ENCODE measurements at regions not wholly inside any gene's neighbourhood (a gene's known extent, or its start where the extent isn't known, plus 50 kb on each side); places are given as distances from the start of the nearest gene placed in this dataset.

GRCh38 chr10:21194510-21194993 lies 297.4 kb upstream of the NEBL start:
- H3K18ac ChIP-seq (ENCODE audit: low read length), result no peak overlapping the region
- H4K91ac ChIP-seq (ENCODE audit: low read depth, low read length, poor library complexity), result no peak overlapping the region
- H2BK120ac ChIP-seq (ENCODE audit: low read depth, low read length), result no peak overlapping the region
- H3K79me1 ChIP-seq (ENCODE audit: low read depth, low read length), result no peaks in the 10 kb centered on the region
- H3K4me3 ChIP-seq (ENCODE audit: low read length in 2 of 2), result no peak overlapping the region
- no peak overlapping the region for H3K23ac ChIP-seq (ENCODE audit: low read depth, low read length, poor library complexity)
- no peaks in the 10 kb centered on the region for H3K4me1 ChIP-seq (ENCODE audit: control insufficient read depth in 2 of 2, insufficient read depth in 1 of 2, low read depth in 1 of 2, low read length in 2 of 2)
- peaks cover 5 to 10% of the 10 kb centered on the region in 2 donors for H3K9me3 ChIP-seq (replicated peaks in 1 of 2; ENCODE audit: control insufficient read depth in 2 of 2, insufficient read depth in 1 of 2, low read depth in 1 of 2, low read length in 2 of 2)
- no peak overlapping the region for H3K14ac ChIP-seq (ENCODE audit: low read length)
- H3K27me3 ChIP-seq (ENCODE audit: control insufficient read depth in 3 of 3, insufficient read depth in 3 of 3, low read depth in 1 of 3, low read length in 3 of 3), result no peaks in the 10 kb centered on the region
- H2BK15ac ChIP-seq (ENCODE audit: low read length), result no peak overlapping the region
- no peak overlapping the region for H2BK12ac ChIP-seq (ENCODE audit: low read length)
- H3K4me2 ChIP-seq (ENCODE audit: insufficient read depth, low read length, poor library complexity, severe bottlenecking), result no peak overlapping the region
- no peak overlapping the region for H2AFZ ChIP-seq (ENCODE audit: low read length)
- H2BK5ac ChIP-seq (ENCODE audit: low read length), result no peak overlapping the region
- no peak overlapping the region for H3K9ac ChIP-seq (ENCODE audit: low read depth, low read length, poor library complexity)
- no peak overlapping the region for H3K4ac ChIP-seq (ENCODE audit: low read length)
- WGBS, 2 donors (ENCODE audit: extremely low coverage in 2 of 2, insufficient read length in 2 of 2, insufficient replicate concordance in 1 of 2), result no CpG with 5 or more reads among the region's 5 CpGs
- no peaks in the 10 kb centered on the region for H3K36me3 ChIP-seq (replicated peaks in 1 of 2; ENCODE audit: control insufficient read depth in 2 of 2, insufficient read depth in 2 of 2, low read length in 2 of 2)
- no peak overlapping the region for H3K27ac ChIP-seq (replicated peaks; ENCODE audit: low read length)
- H4K8ac ChIP-seq (ENCODE audit: low read depth, low read length), result no peak overlapping the region
- H2AK5ac ChIP-seq (ENCODE audit: low read depth, low read length), result no peak overlapping the region
- DNase-seq (ENCODE audit: low spot score), result no peak

- Histone ChIP-seq H4K8ac (ENCODE audit: low read depth, low read length) (no peak overlapping the region), H3K14ac (ENCODE audit: low read length) (no peak overlapping the region), H3K9ac (ENCODE audit: low read depth, low read length, poor library complexity) (no peak overlapping the region), H3K9me3 (replicated peaks in 1 of 2; ENCODE audit: control insufficient read depth in 2 of 2, insufficient read depth in 1 of 2, low read depth in 1 of 2, low read length in 2 of 2) (peaks cover 5 to 9% of the 10 kb centered on the region in 2 donors), H2AK5ac (ENCODE audit: low read depth, low read length) (no peak overlapping the region), H3K4me1 (ENCODE audit: control insufficient read depth in 2 of 2, insufficient read depth in 1 of 2, low read depth in 1 of 2, low read length in 2 of 2) (no peaks in the 10 kb centered on the region), H2BK15ac (ENCODE audit: low read length) (no peak overlapping the region), H2BK120ac (ENCODE audit: low read depth, low read length) (no peak overlapping the region), H3K4me3 (ENCODE audit: low read length in 2 of 2) (no peak overlapping the region), H3K4me2 (ENCODE audit: insufficient read depth, low read length, poor library complexity, severe bottlenecking) (no peak overlapping the region), H3K27me3 (ENCODE audit: control insufficient read depth in 3 of 3, insufficient read depth in 3 of 3, low read depth in 1 of 3, low read length in 3 of 3) (no peaks in the 10 kb centered on the region), H2AFZ (ENCODE audit: low read length) (no peak overlapping the region), H3K4ac (ENCODE audit: low read length) (no peak overlapping the region), H3K23ac (ENCODE audit: low read depth, low read length, poor library complexity) (no peak overlapping the region), H4K91ac (ENCODE audit: low read depth, low read length, poor library complexity) (no peak overlapping the region), H3K27ac (replicated peaks; ENCODE audit: low read length) (no peak overlapping the region), H3K36me3 (replicated peaks in 1 of 2; ENCODE audit: control insufficient read depth in 2 of 2, insufficient read depth in 2 of 2, low read length in 2 of 2) (no peaks in the 10 kb centered on the region), H3K79me1 (ENCODE audit: low read depth, low read length) (no peaks in the 10 kb centered on the region), H2BK12ac (ENCODE audit: low read length) (no peak overlapping the region), H2BK5ac (ENCODE audit: low read length) (no peak overlapping the region), H3K18ac (ENCODE audit: low read length) (no peak overlapping the region)
- DNase-seq (ENCODE audit: low spot score), result no peak
- WGBS, 2 donors (ENCODE audit: extremely low coverage in 2 of 2, insufficient read length in 2 of 2, insufficient replicate concordance in 1 of 2), result no CpG with 5 or more reads among the region's 3 CpGs
Measured at GRCh38 chr10:21193196-21193595, 296.1 kb upstream of the NEBL start.

GRCh38 chr10:21191512-21191911 lies 294.4 kb upstream of the NEBL start:
- peaks cover 1 to 3% of the 10 kb centered on the region in 2 donors for H3K9me3 ChIP-seq (replicated peaks in 1 of 2; ENCODE audit: control insufficient read depth in 2 of 2, insufficient read depth in 1 of 2, low read depth in 1 of 2, low read length in 2 of 2)
- no peak overlapping the region for H3K4me2 ChIP-seq (ENCODE audit: insufficient read depth, low read length, poor library complexity, severe bottlenecking)
- H2BK12ac ChIP-seq (ENCODE audit: low read length), result no peak overlapping the region
- no peak overlapping the region for H3K4ac ChIP-seq (ENCODE audit: low read length)
- DNase-seq (ENCODE audit: low spot score), result no peak
- no peak overlapping the region for H2AK5ac ChIP-seq (ENCODE audit: low read depth, low read length)
- no peak overlapping the region for H3K18ac ChIP-seq (ENCODE audit: low read length)
- H3K4me3 ChIP-seq (ENCODE audit: low read length in 2 of 2), result no peak overlapping the region
- H4K91ac ChIP-seq (ENCODE audit: low read depth, low read length, poor library complexity), result no peak overlapping the region
- no peak overlapping the region for H2BK5ac ChIP-seq (ENCODE audit: low read length)
- no peak overlapping the region for H3K14ac ChIP-seq (ENCODE audit: low read length)
- H3K79me1 ChIP-seq (ENCODE audit: low read depth, low read length), result no peaks in the 10 kb centered on the region
- no CpG with 5 or more reads among the region's 2 CpGs for WGBS, 2 donors (ENCODE audit: extremely low coverage in 2 of 2, insufficient read length in 2 of 2, insufficient replicate concordance in 1 of 2)
- H3K36me3 ChIP-seq (replicated peaks in 1 of 2; ENCODE audit: control insufficient read depth in 2 of 2, insufficient read depth in 2 of 2, low read length in 2 of 2), result no peaks in the 10 kb centered on the region
- H3K4me1 ChIP-seq (ENCODE audit: control insufficient read depth in 2 of 2, insufficient read depth in 1 of 2, low read depth in 1 of 2, low read length in 2 of 2), result no peaks in the 10 kb centered on the region
- H3K9ac ChIP-seq (ENCODE audit: low read depth, low read length, poor library complexity), result no peak overlapping the region
- no peak overlapping the region for H3K23ac ChIP-seq (ENCODE audit: low read depth, low read length, poor library complexity)
- no peak overlapping the region for H2BK15ac ChIP-seq (ENCODE audit: low read length)
- H3K27ac ChIP-seq (replicated peaks; ENCODE audit: low read length), result no peak overlapping the region
- no peak overlapping the region for H2AFZ ChIP-seq (ENCODE audit: low read length)
- no peaks in the 10 kb centered on the region for H3K27me3 ChIP-seq (ENCODE audit: control insufficient read depth in 3 of 3, insufficient read depth in 3 of 3, low read depth in 1 of 3, low read length in 3 of 3)
- H4K8ac ChIP-seq (ENCODE audit: low read depth, low read length), result no peak overlapping the region
- H2BK120ac ChIP-seq (ENCODE audit: low read depth, low read length), result no peak overlapping the region

- no peak overlapping the region for H3K4me2 ChIP-seq (ENCODE audit: insufficient read depth, low read length, poor library complexity, severe bottlenecking)
- no peak overlapping the region for H2BK12ac ChIP-seq (ENCODE audit: low read length)
Measured at GRCh38 chr10:21184984-21185383, 287.9 kb upstream of the NEBL start.

More at GRCh38 chr10:21184984-21185383, 287.9 kb upstream of the NEBL start:
- no peak overlapping the region for H3K14ac ChIP-seq (ENCODE audit: low read length)
- no peaks in the 10 kb centered on the region for H3K79me1 ChIP-seq (ENCODE audit: low read depth, low read length)
- H4K91ac ChIP-seq (ENCODE audit: low read depth, low read length, poor library complexity), result no peak overlapping the region
- H2BK120ac ChIP-seq (ENCODE audit: low read depth, low read length), result no peak overlapping the region
- no peak overlapping the region for H3K23ac ChIP-seq (ENCODE audit: low read depth, low read length, poor library complexity)
- no peak overlapping the region for H3K18ac ChIP-seq (ENCODE audit: low read length)
- H3K9me3 ChIP-seq (replicated peaks in 1 of 2; ENCODE audit: control insufficient read depth in 2 of 2, insufficient read depth in 1 of 2, low read depth in 1 of 2, low read length in 2 of 2), result peaks cover 3% of the 10 kb centered on the region in 2 donors
- H3K4me3 ChIP-seq (ENCODE audit: low read length in 2 of 2), result no peak overlapping the region
- peaks cover 3 to 7% of the 10 kb centered on the region in 2 donors for H3K4me1 ChIP-seq (ENCODE audit: control insufficient read depth in 2 of 2, insufficient read depth in 1 of 2, low read depth in 1 of 2, low read length in 2 of 2)
- H4K8ac ChIP-seq (ENCODE audit: low read depth, low read length), result no peak overlapping the region
- no peaks in the 10 kb centered on the region for H3K27me3 ChIP-seq (ENCODE audit: control insufficient read depth in 3 of 3, insufficient read depth in 3 of 3, low read depth in 1 of 3, low read length in 3 of 3)
- no peaks in the 10 kb centered on the region for H3K36me3 ChIP-seq (replicated peaks in 1 of 2; ENCODE audit: control insufficient read depth in 2 of 2, insufficient read depth in 2 of 2, low read length in 2 of 2)
- WGBS, 2 donors (ENCODE audit: extremely low coverage in 2 of 2, insufficient read length in 2 of 2, insufficient replicate concordance in 1 of 2), result no CpG with 5 or more reads among the region's 2 CpGs
- H3K27ac ChIP-seq (replicated peaks; ENCODE audit: low read length), result no peak overlapping the region
- no peak overlapping the region for H2AFZ ChIP-seq (ENCODE audit: low read length)
- H2AK5ac ChIP-seq (ENCODE audit: low read depth, low read length), result no peak overlapping the region
- H2BK5ac ChIP-seq (ENCODE audit: low read length), result no peak overlapping the region
- no peak overlapping the region for H3K4ac ChIP-seq (ENCODE audit: low read length)
- H3K9ac ChIP-seq (ENCODE audit: low read depth, low read length, poor library complexity), result no peak overlapping the region
- H2BK15ac ChIP-seq (ENCODE audit: low read length), result no peak overlapping the region
- no peak for DNase-seq (ENCODE audit: low spot score)

Measured in neuronal stem cell (in vitro differentiated cells).